ENCODE measurements at regions not wholly inside any gene's neighbourhood (a gene's known extent, or its start where the extent isn't known, plus 50 kb on each side); places are given as distances from the start of the nearest gene placed in this dataset. TPM values are rescaled to one million over a fixed set of nuclear protein-coding genes. Genes with fewer than 3 reads are reported as not detected.

- TF ChIP-seq CTCF (IDR thresholded peaks at IDR 0.05; ENCODE audit: borderline replicate concordance): no peak
- intact Hi-C loops (cut with micrococcal nuclease): no loop called here
- H3K36me3 ChIP-seq: no peaks in the 10 kb centered on the region
- no peaks in the 10 kb centered on the region for H3K9me3 ChIP-seq (replicated peaks)
- H3K4me3 ChIP-seq: no peak overlapping the region
- H3K4me1 ChIP-seq: peaks cover 16% of the 10 kb centered on the region
- H3K27ac ChIP-seq (replicated peaks): peak overlapping the region; percentile 38
- no peak for DNase-seq
- H3K27me3 ChIP-seq (ENCODE audit: low read depth): no peaks in the 10 kb centered on the region
These were observed 56.3 kb upstream of the MEF2C start for GRCh38 chr5:88939300-88939699.

- Histone ChIP-seq H3K4me1 (peaks cover 16% of the 10 kb centered on the region), H3K27me3 (ENCODE audit: low read depth) (no peaks in the 10 kb centered on the region), H3K36me3 (no peaks in the 10 kb centered on the region), H3K9me3 (replicated peaks) (no peaks in the 10 kb centered on the region), H3K27ac (replicated peaks) (peak overlapping the region; percentile 38), H3K4me3 (no peak overlapping the region)
- no peak for TF ChIP-seq CTCF (IDR thresholded peaks at IDR 0.05; ENCODE audit: borderline replicate concordance)
- no peak for DNase-seq
- intact Hi-C loops (cut with micrococcal nuclease): no loop called here
These were observed 55.5 kb upstream of the MEF2C start for GRCh38 chr5:88938488-88938887.

- Histone ChIP-seq H3K4me3 (no peak overlapping the region), H3K36me3 (no peaks in the 10 kb centered on the region), H3K27me3 (ENCODE audit: low read depth) (no peaks in the 10 kb centered on the region), H3K9me3 (replicated peaks) (no peaks in the 10 kb centered on the region), H3K27ac (replicated peaks) (no peak overlapping the region), H3K4me1 (peaks cover 9% of the 10 kb centered on the region)
- intact Hi-C loops (cut with micrococcal nuclease): no loop called here
- TF ChIP-seq CTCF (IDR thresholded peaks at IDR 0.05; ENCODE audit: borderline replicate concordance): no peak
- no peak for DNase-seq
These were observed 54.4 kb upstream of the MEF2C start for GRCh38 chr5:88937406-88937805.

GRCh38 chr5:88934439-88934838, 51.5 kb upstream of the MEF2C start:
- no peaks in the 10 kb centered on the region for H3K9me3 ChIP-seq (replicated peaks)
- no peaks in the 10 kb centered on the region for H3K27me3 ChIP-seq (ENCODE audit: low read depth)
- TF ChIP-seq CTCF (IDR thresholded peaks at IDR 0.05; ENCODE audit: borderline replicate concordance): no peak
- H3K36me3 ChIP-seq: no peaks in the 10 kb centered on the region
- H3K27ac ChIP-seq (replicated peaks): no peak overlapping the region
- H3K4me3 ChIP-seq: no peak overlapping the region
- intact Hi-C loops (cut with micrococcal nuclease): no loop called here
- DNase-seq: no peak
- H3K4me1 ChIP-seq: peaks cover 9% of the 10 kb centered on the region

Small RNA genes lying in the stretch of these regions (microRNA-seq; reads per million reads assigned to microRNA genes)
- not detected for gene MIR3660

Measured in left ventricle myocardium inferior (tissue), 1 donor.